WTC11 (cell line): ENCODE measurements at regions not wholly inside any gene's neighbourhood (a gene's known extent, or its start where the extent isn't known, plus 50 kb on each side); places are given as distances from the start of the nearest gene placed in this dataset.

Experiments used
- ATAC-seq: fragments of 200-7000 bp; cut with Tn5 transposase; 2 replicates; pipeline ENCODE4 v1.10.0; 2021; ENCODE audit warnings: mild to moderate bottlenecking, moderate library complexity
- CTCF ChIA-PET: fragments of 300-600 bp; sonication (Branson Sonifier 250); formaldehyde crosslinking; loops from one replicate; lab custom pipeline; 2021; ENCODE audit warnings: antibody characterized with exemption; lab: Charles Lee
- POLR2A ChIA-PET: fragments of 350-600 bp; sonication (Branson Sonifier 250); formaldehyde crosslinking; loops from one replicate; lab custom pipeline; 2021; ENCODE audit warnings: antibody characterized with exemption; lab: Charles Lee
- DNase-seq: peaks from one replicate; pipeline ENCODE4 v3.0.0; 2021; ENCODE audit warnings: low spot score
- H3K27ac Mint-ChIP-seq: 2 replicates; pipeline ENCODE4 v1.8.0; 2021; ENCODE audit warnings: mixed read lengths
- H3K27me3 Mint-ChIP-seq: 2 replicates; pipeline ENCODE4 v1.8.0; 2021; ENCODE audit warnings: low read depth, mild to moderate bottlenecking, moderate library complexity, mixed read lengths
- H3K36me3 Mint-ChIP-seq: 2 replicates; pipeline ENCODE4 v1.8.0; 2021; ENCODE audit warnings: mixed read lengths
- H3K4me1 Mint-ChIP-seq: 2 replicates; pipeline ENCODE4 v1.8.0; 2022; ENCODE audit warnings: mixed read lengths
- H3K4me3 Mint-ChIP-seq: 2 replicates; pipeline ENCODE4 v1.8.0; 2021; ENCODE audit warnings: mild to moderate bottlenecking, moderate library complexity, mixed read lengths
- H3K9me3 Mint-ChIP-seq: 2 replicates; pipeline ENCODE4 v1.8.0; 2021; ENCODE audit warnings: mixed read lengths
- AR ChIP-seq: fragments of 250-450 bp; sonication (Bioruptor Pico); IDR thresholded peaks from 2 replicates; pipeline ENCODE4 v1.9.0; 2021; ENCODE audit warnings: mild to moderate bottlenecking
- ATF6 ChIP-seq: sonication (generic); formaldehyde crosslinking; IDR thresholded peaks from 2 replicates; pipeline ENCODE4 v1.8.1; 2023; ENCODE audit warnings: mild to moderate bottlenecking, missing genetic modification reagents
- CREM ChIP-seq: sonication (generic); formaldehyde crosslinking; IDR thresholded peaks from 2 replicates; pipeline ENCODE4 v1.8.1; 2022; ENCODE audit warnings: mild to moderate bottlenecking, missing genetic modification reagents, moderate library complexity
- ESRRA ChIP-seq: sonication (generic); formaldehyde crosslinking; IDR thresholded peaks from 2 replicates; pipeline ENCODE4 v1.8.1; 2022; ENCODE audit warnings: mild to moderate bottlenecking, missing genetic modification reagents, borderline replicate concordance
- ETV6 ChIP-seq: sonication (generic); formaldehyde crosslinking; IDR thresholded peaks from 2 replicates; pipeline ENCODE4 v1.8.1; 2022; ENCODE audit warnings: mild to moderate bottlenecking, missing genetic modification reagents
- GABPB1 ChIP-seq: sonication (generic); formaldehyde crosslinking; IDR thresholded peaks from 2 replicates; pipeline ENCODE4 v1.8.1; 2023; ENCODE audit warnings: mild to moderate bottlenecking, missing genetic modification reagents
- GTF2I ChIP-seq: fragments of 250-450 bp; sonication (Bioruptor Pico); conservative IDR thresholded peaks from 2 replicates; pipeline ENCODE4 v1.4.0; 2021; ENCODE audit warnings: mild to moderate bottlenecking
- HMGA2 ChIP-seq: fragments of 250-450 bp; sonication (Bioruptor Pico); IDR thresholded peaks from 2 replicates; pipeline ENCODE4 v1.4.0; 2021; ENCODE audit warnings: mild to moderate bottlenecking, moderate library complexity
- NFYB ChIP-seq: sonication (generic); formaldehyde crosslinking; conservative IDR thresholded peaks from 2 replicates; pipeline ENCODE4 v1.8.0; 2022; ENCODE audit warnings: low read depth, missing genetic modification reagents
- OVOL2 ChIP-seq: fragments of 250-450 bp; sonication (Bioruptor Pico); IDR thresholded peaks from 2 replicates; pipeline ENCODE4 v1.9.0; 2021; ENCODE audit warnings: mild to moderate bottlenecking, borderline replicate concordance
- PRRX2 ChIP-seq: fragments of 250-450 bp; sonication (Bioruptor Pico); IDR thresholded peaks from 2 replicates; pipeline ENCODE4 v1.8.0; 2021; ENCODE audit warnings: mild to moderate bottlenecking
- RORB ChIP-seq: fragments of 250-450 bp; sonication (Bioruptor Pico); IDR thresholded peaks from 2 replicates; pipeline ENCODE4 v1.9.0; 2021; ENCODE audit warnings: mild to moderate bottlenecking
- SMAD4 ChIP-seq: sonication (generic); formaldehyde crosslinking; IDR thresholded peaks from 2 replicates; pipeline ENCODE4 v1.8.0; 2022; ENCODE audit warnings: mild to moderate bottlenecking, missing genetic modification reagents
- ZNF317 ChIP-seq: sonication (generic); formaldehyde crosslinking; IDR thresholded peaks from 2 replicates; pipeline ENCODE4 v1.8.1; 2023; ENCODE audit warnings: low read depth, mild to moderate bottlenecking, moderate library complexity, missing genetic modification reagents, borderline replicate concordance
- ZNF423 ChIP-seq: fragments of 250-450 bp; sonication (Bioruptor Pico); IDR thresholded peaks from 2 replicates; pipeline ENCODE4 v2.1.2; 2022; ENCODE audit warnings: mild to moderate bottlenecking, moderate library complexity
- ZNF671 ChIP-seq: fragments of 250-450 bp; sonication (Bioruptor Pico); IDR thresholded peaks from 2 replicates; pipeline ENCODE4 v1.8.0; 2021; ENCODE audit warnings: mild to moderate bottlenecking
- TF ChIP-seq, protein P1 (sequence below): sonication (generic); formaldehyde crosslinking; IDR thresholded peaks from 2 replicates; pipeline ENCODE4 v1.8.0; 2023; ENCODE audit warnings: missing genetic modification reagents, mild to moderate bottlenecking, borderline replicate concordance
- TF ChIP-seq, protein P2 (sequence below): fragments of 250-450 bp; sonication (Bioruptor Pico); IDR thresholded peaks from 2 replicates; pipeline ENCODE4 v1.9.0; 2021; ENCODE audit warnings: moderate library complexity, mild to moderate bottlenecking, inconsistent platforms, borderline replicate concordance
- TF ChIP-seq, protein P3 (sequence below): sonication (generic); formaldehyde crosslinking; IDR thresholded peaks from 2 replicates; pipeline ENCODE4 v1.8.0; 2022; ENCODE audit warnings: missing genetic modification reagents
- TF ChIP-seq, protein P4 (sequence below): sonication (generic); formaldehyde crosslinking; conservative IDR thresholded peaks from 2 replicates; pipeline ENCODE4 v1.8.1; 2023; ENCODE audit warnings: mild to moderate bottlenecking, low read depth, missing genetic modification reagents, moderate library complexity

- POLR2A ChIA-PET, result no interaction called here
- peak; percentile 82 for ATAC-seq
Measured at GRCh38 chr10:63698787-63699150, 177.6 kb downstream of the REEP3 start.

More at GRCh38 chr10:63698787-63699150, 177.6 kb downstream of the REEP3 start:
- no peak overlapping the region for H3K4me3 Mint-ChIP-seq
- peaks cover 16% of the 10 kb centered on the region for H3K9me3 Mint-ChIP-seq
- peaks cover 7% of the 10 kb centered on the region; the same call in 1 of the 2 replicates for H3K36me3 Mint-ChIP-seq
- TF ChIP-seq ZNF423 (CRISPR knock-in tag) (no peak), ZNF317 (CRISPR knock-in tag) (no peak), OVOL2 (CRISPR knock-in tag) (no peak), RORB (CRISPR knock-in tag) (no peak), PRRX2 (CRISPR knock-in tag) (no peak), GABPB1 (CRISPR knock-in tag) (no peak), SMAD4 (CRISPR knock-in tag) (no peak), HMGA2 (CRISPR knock-in tag) (no peak), ZNF671 (CRISPR knock-in tag) (no peak), CREM (CRISPR knock-in tag) (no peak), GTF2I (CRISPR knock-in tag) (no peak), ESRRA (CRISPR knock-in tag) (no peak), AR (no peak), ETV6 (CRISPR knock-in tag) (no peak), ATF6 (CRISPR knock-in tag) (no peak), NFYB (CRISPR knock-in tag) (no peak)
- TF ChIP-seq, protein P1, sequence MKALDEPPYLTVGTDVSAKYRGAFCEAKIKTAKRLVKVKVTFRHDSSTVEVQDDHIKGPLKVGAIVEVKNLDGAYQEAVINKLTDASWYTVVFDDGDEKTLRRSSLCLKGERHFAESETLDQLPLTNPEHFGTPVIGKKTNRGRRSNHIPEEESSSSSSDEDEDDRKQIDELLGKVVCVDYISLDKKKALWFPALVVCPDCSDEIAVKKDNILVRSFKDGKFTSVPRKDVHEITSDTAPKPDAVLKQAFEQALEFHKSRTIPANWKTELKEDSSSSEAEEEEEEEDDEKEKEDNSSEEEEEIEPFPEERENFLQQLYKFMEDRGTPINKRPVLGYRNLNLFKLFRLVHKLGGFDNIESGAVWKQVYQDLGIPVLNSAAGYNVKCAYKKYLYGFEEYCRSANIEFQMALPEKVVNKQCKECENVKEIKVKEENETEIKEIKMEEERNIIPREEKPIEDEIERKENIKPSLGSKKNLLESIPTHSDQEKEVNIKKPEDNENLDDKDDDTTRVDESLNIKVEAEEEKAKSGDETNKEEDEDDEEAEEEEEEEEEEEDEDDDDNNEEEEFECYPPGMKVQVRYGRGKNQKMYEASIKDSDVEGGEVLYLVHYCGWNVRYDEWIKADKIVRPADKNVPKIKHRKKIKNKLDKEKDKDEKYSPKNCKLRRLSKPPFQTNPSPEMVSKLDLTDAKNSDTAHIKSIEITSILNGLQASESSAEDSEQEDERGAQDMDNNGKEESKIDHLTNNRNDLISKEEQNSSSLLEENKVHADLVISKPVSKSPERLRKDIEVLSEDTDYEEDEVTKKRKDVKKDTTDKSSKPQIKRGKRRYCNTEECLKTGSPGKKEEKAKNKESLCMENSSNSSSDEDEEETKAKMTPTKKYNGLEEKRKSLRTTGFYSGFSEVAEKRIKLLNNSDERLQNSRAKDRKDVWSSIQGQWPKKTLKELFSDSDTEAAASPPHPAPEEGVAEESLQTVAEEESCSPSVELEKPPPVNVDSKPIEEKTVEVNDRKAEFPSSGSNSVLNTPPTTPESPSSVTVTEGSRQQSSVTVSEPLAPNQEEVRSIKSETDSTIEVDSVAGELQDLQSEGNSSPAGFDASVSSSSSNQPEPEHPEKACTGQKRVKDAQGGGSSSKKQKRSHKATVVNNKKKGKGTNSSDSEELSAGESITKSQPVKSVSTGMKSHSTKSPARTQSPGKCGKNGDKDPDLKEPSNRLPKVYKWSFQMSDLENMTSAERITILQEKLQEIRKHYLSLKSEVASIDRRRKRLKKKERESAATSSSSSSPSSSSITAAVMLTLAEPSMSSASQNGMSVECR, result no peak
- TF ChIP-seq, protein P2, sequence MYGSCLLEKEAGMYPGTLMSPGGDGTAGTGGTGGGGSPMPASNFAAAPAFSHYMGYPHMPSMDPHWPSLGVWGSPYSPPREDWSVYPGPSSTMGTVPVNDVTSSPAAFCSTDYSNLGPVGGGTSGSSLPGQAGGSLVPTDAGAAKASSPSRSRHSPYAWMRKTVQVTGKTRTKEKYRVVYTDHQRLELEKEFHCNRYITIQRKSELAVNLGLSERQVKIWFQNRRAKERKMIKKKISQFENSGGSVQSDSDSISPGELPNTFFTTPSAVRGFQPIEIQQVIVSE, result no peak
- TF ChIP-seq, protein P3, sequence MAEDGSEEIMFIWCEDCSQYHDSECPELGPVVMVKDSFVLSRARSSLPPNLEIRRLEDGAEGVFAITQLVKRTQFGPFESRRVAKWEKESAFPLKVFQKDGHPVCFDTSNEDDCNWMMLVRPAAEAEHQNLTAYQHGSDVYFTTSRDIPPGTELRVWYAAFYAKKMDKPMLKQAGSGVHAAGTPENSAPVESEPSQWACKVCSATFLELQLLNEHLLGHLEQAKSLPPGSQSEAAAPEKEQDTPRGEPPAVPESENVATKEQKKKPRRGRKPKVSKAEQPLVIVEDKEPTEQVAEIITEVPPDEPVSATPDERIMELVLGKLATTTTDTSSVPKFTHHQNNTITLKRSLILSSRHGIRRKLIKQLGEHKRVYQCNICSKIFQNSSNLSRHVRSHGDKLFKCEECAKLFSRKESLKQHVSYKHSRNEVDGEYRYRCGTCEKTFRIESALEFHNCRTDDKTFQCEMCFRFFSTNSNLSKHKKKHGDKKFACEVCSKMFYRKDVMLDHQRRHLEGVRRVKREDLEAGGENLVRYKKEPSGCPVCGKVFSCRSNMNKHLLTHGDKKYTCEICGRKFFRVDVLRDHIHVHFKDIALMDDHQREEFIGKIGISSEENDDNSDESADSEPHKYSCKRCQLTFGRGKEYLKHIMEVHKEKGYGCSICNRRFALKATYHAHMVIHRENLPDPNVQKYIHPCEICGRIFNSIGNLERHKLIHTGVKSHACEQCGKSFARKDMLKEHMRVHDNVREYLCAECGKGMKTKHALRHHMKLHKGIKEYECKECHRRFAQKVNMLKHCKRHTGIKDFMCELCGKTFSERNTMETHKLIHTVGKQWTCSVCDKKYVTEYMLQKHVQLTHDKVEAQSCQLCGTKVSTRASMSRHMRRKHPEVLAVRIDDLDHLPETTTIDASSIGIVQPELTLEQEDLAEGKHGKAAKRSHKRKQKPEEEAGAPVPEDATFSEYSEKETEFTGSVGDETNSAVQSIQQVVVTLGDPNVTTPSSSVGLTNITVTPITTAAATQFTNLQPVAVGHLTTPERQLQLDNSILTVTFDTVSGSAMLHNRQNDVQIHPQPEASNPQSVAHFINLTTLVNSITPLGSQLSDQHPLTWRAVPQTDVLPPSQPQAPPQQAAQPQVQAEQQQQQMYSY, result no peak
- TF ChIP-seq, protein P4, sequence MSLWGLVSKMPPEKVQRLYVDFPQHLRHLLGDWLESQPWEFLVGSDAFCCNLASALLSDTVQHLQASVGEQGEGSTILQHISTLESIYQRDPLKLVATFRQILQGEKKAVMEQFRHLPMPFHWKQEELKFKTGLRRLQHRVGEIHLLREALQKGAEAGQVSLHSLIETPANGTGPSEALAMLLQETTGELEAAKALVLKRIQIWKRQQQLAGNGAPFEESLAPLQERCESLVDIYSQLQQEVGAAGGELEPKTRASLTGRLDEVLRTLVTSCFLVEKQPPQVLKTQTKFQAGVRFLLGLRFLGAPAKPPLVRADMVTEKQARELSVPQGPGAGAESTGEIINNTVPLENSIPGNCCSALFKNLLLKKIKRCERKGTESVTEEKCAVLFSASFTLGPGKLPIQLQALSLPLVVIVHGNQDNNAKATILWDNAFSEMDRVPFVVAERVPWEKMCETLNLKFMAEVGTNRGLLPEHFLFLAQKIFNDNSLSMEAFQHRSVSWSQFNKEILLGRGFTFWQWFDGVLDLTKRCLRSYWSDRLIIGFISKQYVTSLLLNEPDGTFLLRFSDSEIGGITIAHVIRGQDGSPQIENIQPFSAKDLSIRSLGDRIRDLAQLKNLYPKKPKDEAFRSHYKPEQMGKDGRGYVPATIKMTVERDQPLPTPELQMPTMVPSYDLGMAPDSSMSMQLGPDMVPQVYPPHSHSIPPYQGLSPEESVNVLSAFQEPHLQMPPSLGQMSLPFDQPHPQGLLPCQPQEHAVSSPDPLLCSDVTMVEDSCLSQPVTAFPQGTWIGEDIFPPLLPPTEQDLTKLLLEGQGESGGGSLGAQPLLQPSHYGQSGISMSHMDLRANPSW, result no peak
- TF ChIP-seq, all 79 proteins: peak for 0
- Mint-ChIP-seq H3K27me3 (no peaks in the 10 kb centered on the region), H3K4me1 (peaks cover 35% of the 10 kb centered on the region), H3K27ac (no peak overlapping the region)
- CTCF ChIA-PET, result interaction anchor here (0.6 to 1.0 kb wide), 2 partner anchors 21 to 65 kb away, joined by 3 to 7 read pairs; no protein-coding TSS in a partner anchor
- DNase-seq, result no peak
